ENCODE measurements at regions not wholly inside any gene's neighbourhood (a gene's known extent, or its start where the extent isn't known, plus 50 kb on each side); places are given as distances from the start of the nearest gene placed in this dataset.

GRCh38 chr10:3258394-3258793, 85.8 kb upstream of the PITRM1 start:
- TF ChIP-seq TAF1 (IDR thresholded peaks at IDR 0.05; ENCODE audit: borderline replicate concordance, insufficient read depth, low read length) (no peak), FOXP2 (optimal IDR thresholded peaks at IDR 0.05; ENCODE audit: borderline replicate concordance, extremely low read depth, extremely low read length, insufficient read depth) (no peak), REST (IDR thresholded peaks at IDR 0.05; ENCODE audit: insufficient read depth in 1 of 2, low read depth in 2 of 2, low read length in 2 of 2) (no peak), POLR2AphosphoS5 (IDR thresholded peaks at IDR 0.05; ENCODE audit: low read depth, low read length) (no peak)
